ENCODE measurements at regions not wholly inside any gene's neighbourhood (a gene's known extent, or its start where the extent isn't known, plus 50 kb on each side); places are given as distances from the start of the nearest gene placed in this dataset.

DNA sequence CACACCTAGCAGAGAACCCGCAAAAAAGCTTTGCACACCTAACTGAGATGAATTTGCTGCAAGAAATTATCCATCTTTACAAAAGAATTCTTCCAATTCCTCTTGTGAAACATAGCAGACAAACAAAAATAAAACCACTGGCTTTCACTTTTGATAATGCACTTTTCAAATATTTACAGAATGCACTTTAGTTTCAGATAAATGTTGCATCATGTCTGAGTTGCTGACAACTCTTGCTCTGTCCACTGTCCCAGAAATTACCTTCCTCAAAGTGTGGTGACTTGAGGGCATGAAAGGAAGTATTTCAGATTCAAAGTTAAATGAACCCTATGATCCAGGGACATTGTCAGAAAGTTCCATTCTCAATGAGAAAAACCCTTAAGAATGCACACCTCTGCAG, 256.2 kb upstream of the PARD3B start:
- no peak for TF ChIP-seq EZH2 (IDR thresholded peaks at IDR 0.05; ENCODE audit: insufficient read depth, low read length)
- TF ChIP-seq, protein P1, sequence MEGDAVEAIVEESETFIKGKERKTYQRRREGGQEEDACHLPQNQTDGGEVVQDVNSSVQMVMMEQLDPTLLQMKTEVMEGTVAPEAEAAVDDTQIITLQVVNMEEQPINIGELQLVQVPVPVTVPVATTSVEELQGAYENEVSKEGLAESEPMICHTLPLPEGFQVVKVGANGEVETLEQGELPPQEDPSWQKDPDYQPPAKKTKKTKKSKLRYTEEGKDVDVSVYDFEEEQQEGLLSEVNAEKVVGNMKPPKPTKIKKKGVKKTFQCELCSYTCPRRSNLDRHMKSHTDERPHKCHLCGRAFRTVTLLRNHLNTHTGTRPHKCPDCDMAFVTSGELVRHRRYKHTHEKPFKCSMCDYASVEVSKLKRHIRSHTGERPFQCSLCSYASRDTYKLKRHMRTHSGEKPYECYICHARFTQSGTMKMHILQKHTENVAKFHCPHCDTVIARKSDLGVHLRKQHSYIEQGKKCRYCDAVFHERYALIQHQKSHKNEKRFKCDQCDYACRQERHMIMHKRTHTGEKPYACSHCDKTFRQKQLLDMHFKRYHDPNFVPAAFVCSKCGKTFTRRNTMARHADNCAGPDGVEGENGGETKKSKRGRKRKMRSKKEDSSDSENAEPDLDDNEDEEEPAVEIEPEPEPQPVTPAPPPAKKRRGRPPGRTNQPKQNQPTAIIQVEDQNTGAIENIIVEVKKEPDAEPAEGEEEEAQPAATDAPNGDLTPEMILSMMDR (IDR thresholded peaks at IDR 0.05; ENCODE audit: insufficient read depth, low read depth, low read length) = no peak
